Astrocyte (in vitro differentiated cells and primary cell): ENCODE measurements at regions not wholly inside any gene's neighbourhood (a gene's known extent, or its start where the extent isn't known, plus 50 kb on each side); places are given as distances from the start of the nearest gene placed in this dataset.
"Not testable (repeated sequence)": the region's sequence is repeated elsewhere in the genome, so short reads cannot be mapped to it uniquely, and the experiment has no call there.

ENCODE experiments used
- DNase-seq: peaks from one replicate; pipeline ENCODE4 v3.0.0-alpha.2; 2010; ENCODE audit warnings: low read depth
- FAIRE-seq: peaks from 2 replicates; lab custom pipeline; 2011; peaks lifted over from hg19 to GRCh38; lab: Jason Lieb, UNC
- H2AFZ ChIP-seq: 2 replicates; pipeline ENCODE4 v1.6.0; 2012; ENCODE audit warnings: low read depth, low read length, inconsistent platforms
- H3K27ac ChIP-seq: 2 replicates; pipeline ENCODE4 v1.5.1; 2011; ENCODE audit warnings: low read depth, low read length, inconsistent platforms
- H3K27me3 ChIP-seq: 2 replicates; pipeline ENCODE4 v1.6.0; 2011; ENCODE audit warnings: low read length, inconsistent platforms; ENCODE audit not compliant: insufficient read depth
- H3K36me3 ChIP-seq: 2 replicates; pipeline ENCODE4 v1.5.1; 2011; ENCODE audit warnings: low read length, inconsistent platforms; ENCODE audit not compliant: insufficient read depth
- H3K4me1 ChIP-seq: 2 replicates; pipeline ENCODE4 v1.5.1; 2011; ENCODE audit warnings: low read length, inconsistent platforms; ENCODE audit not compliant: insufficient read depth
- H3K4me2 ChIP-seq: 2 replicates; pipeline ENCODE4 v1.6.0; 2012; ENCODE audit warnings: low read length, inconsistent platforms
- H3K4me3 ChIP-seq: 2 replicates; pipeline ENCODE4 v1.5.1; 2011; ENCODE audit warnings: low read depth, mild to moderate bottlenecking, low read length, inconsistent platforms; ENCODE audit not compliant: insufficient read depth
- H3K79me2 ChIP-seq: 2 replicates; pipeline ENCODE4 v1.6.0; 2012; ENCODE audit warnings: mild to moderate bottlenecking, low read length, inconsistent platforms; ENCODE audit not compliant: insufficient read depth
- H3K9ac ChIP-seq: 2 replicates; pipeline ENCODE4 v1.6.0; 2012; ENCODE audit warnings: mild to moderate bottlenecking, low read length, inconsistent platforms
- H3K9me3 ChIP-seq: 2 replicates; pipeline ENCODE4 v1.5.1; 2012; ENCODE audit warnings: low read depth, mild to moderate bottlenecking, low read length, inconsistent platforms; ENCODE audit not compliant: insufficient read depth
- H4K20me1 ChIP-seq: 2 replicates; pipeline ENCODE4 v1.6.0; 2012; ENCODE audit warnings: low read length, inconsistent platforms; ENCODE audit not compliant: insufficient read depth
- H3K27ac Mint-ChIP-seq: one replicate; pipeline ENCODE4 v1.8.0; 2021; ENCODE audit warnings: mild to moderate bottlenecking, mixed read lengths; ENCODE audit not compliant: unreplicated experiment
- H3K27me3 Mint-ChIP-seq: one replicate; pipeline ENCODE4 v1.8.0; 2021; ENCODE audit warnings: low read depth, mixed read lengths; ENCODE audit not compliant: unreplicated experiment
- H3K36me3 Mint-ChIP-seq: one replicate; pipeline ENCODE4 v1.8.0; 2021; ENCODE audit warnings: low read depth, mixed read lengths; ENCODE audit not compliant: unreplicated experiment
- H3K4me1 Mint-ChIP-seq: one replicate; pipeline ENCODE4 v1.8.0; 2021; ENCODE audit warnings: low read depth, mixed read lengths; ENCODE audit not compliant: unreplicated experiment
- H3K4me3 Mint-ChIP-seq: one replicate; pipeline ENCODE4 v1.8.0; 2021; ENCODE audit warnings: mild to moderate bottlenecking, moderate library complexity, mixed read lengths; ENCODE audit not compliant: unreplicated experiment
- H3K9me3 Mint-ChIP-seq: one replicate; pipeline ENCODE4 v1.8.0; 2021; ENCODE audit warnings: mild to moderate bottlenecking, mixed read lengths; ENCODE audit not compliant: unreplicated experiment
- EZH2 ChIP-seq: IDR thresholded peaks from 2 replicates; pipeline ENCODE4 v1.6.1; 2012; ENCODE audit warnings: mild to moderate bottlenecking, low read length, inconsistent platforms; ENCODE audit not compliant: insufficient read depth
- TF ChIP-seq, protein P1 (sequence below): IDR thresholded peaks from 2 replicates; pipeline ENCODE4 v1.5.1; 2011; ENCODE audit warnings: low read depth, mild to moderate bottlenecking, inconsistent platforms, low read length, moderate library complexity; ENCODE audit not compliant: insufficient read depth

DNA sequence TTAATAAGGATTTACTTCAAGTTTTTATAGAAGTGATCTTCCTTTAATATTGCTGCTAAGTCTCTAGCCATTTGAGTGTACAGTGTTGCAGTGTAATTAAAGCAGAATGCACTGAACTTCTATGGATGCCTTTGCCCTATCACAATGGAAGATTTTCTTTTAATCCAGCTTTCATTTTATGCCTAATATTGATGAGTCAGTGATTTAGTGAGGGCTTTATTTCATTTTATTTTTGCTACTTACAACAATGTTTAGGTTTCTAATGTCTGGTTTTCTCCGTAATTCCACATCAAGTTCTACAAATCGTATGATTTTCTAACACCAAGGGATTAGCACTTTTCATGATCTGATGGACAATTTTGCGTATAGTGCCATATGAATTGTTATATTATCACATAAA, 504.1 kb downstream of the PCDH11X start:
- Histone ChIP-seq H3K9me3 (no peaks in the 10 kb centered on the region), H3K36me3 (no peaks in the 10 kb centered on the region), H3K4me3 (no peak overlapping the region), H3K27me3 (no peaks in the 10 kb centered on the region), H3K4me1 (no peaks in the 10 kb centered on the region), H3K4me2 (no peak overlapping the region), H3K9ac (no peak overlapping the region), H3K27ac (no peak overlapping the region), H2AFZ (no peak overlapping the region), H3K79me2 (no peaks in the 10 kb centered on the region), H4K20me1 (no peaks in the 10 kb centered on the region)
- TF ChIP-seq, protein P1, sequence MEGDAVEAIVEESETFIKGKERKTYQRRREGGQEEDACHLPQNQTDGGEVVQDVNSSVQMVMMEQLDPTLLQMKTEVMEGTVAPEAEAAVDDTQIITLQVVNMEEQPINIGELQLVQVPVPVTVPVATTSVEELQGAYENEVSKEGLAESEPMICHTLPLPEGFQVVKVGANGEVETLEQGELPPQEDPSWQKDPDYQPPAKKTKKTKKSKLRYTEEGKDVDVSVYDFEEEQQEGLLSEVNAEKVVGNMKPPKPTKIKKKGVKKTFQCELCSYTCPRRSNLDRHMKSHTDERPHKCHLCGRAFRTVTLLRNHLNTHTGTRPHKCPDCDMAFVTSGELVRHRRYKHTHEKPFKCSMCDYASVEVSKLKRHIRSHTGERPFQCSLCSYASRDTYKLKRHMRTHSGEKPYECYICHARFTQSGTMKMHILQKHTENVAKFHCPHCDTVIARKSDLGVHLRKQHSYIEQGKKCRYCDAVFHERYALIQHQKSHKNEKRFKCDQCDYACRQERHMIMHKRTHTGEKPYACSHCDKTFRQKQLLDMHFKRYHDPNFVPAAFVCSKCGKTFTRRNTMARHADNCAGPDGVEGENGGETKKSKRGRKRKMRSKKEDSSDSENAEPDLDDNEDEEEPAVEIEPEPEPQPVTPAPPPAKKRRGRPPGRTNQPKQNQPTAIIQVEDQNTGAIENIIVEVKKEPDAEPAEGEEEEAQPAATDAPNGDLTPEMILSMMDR: no peak
- no peak for TF ChIP-seq EZH2
- no peaks in the 10 kb centered on the region for H3K27me3 Mint-ChIP-seq
- H3K36me3 Mint-ChIP-seq: no peaks in the 10 kb centered on the region
- peak; percentile 98 for FAIRE-seq
- DNase-seq: no peak
- H3K27ac Mint-ChIP-seq: no peak overlapping the region
- H3K4me1 Mint-ChIP-seq: no peaks in the 10 kb centered on the region
- H3K4me3 Mint-ChIP-seq: no peak overlapping the region
- no peaks in the 10 kb centered on the region for H3K9me3 Mint-ChIP-seq

DNA sequence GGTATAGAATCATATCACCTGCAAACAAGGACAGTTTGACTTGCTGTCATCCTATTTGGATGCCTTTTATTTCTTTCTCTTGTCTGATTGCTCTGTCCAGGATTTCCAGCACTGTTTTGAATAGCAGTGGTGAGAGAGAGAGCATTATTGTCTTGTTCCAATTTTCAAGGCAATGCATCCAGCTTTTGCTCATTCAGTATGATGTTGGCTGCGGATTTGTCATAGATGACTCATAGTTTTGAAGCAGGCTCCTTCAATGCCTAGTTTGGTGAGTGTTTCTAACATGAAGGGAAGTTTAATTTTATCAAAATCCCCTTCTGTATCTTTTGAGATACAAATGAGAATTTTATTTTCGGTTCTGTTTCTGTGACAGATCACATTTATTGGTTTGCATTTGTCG, 518.9 kb downstream of the PCDH11X start:
- not testable (repeated sequence) for H3K4me1 ChIP-seq, H3K4me3 ChIP-seq, H3K36me3 Mint-ChIP-seq, H3K9me3 ChIP-seq, H3K36me3 ChIP-seq, H3K4me1 Mint-ChIP-seq, FAIRE-seq, H3K9me3 Mint-ChIP-seq, H3K27me3 Mint-ChIP-seq, H3K4me2 ChIP-seq, H3K4me3 Mint-ChIP-seq, H3K27ac Mint-ChIP-seq, H4K20me1 ChIP-seq, H3K27ac ChIP-seq, H2AFZ ChIP-seq, H3K27me3 ChIP-seq, H3K79me2 ChIP-seq, DNase-seq, H3K9ac ChIP-seq

DNA sequence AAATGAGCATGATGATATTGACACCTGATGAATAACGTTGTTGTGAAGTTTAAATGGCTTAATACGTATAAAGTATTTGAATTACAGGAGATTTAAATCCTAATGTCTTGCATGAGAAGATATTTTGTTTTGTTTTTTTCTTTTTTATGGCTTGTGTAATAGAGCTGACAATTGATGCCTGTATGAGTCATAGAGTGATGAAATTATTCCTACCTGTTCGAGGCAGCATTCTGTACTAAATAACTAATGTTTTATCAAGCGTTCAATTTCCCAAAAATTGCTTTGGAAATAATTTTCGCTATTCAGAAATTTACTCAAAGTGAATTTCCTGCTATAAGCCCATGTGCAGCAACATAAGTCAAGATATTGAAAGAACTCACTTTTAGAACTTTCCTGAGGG, 554.0 kb downstream of the PCDH11X start:
- not testable (repeated sequence) for H3K4me3 ChIP-seq, H3K4me2 ChIP-seq, H3K36me3 Mint-ChIP-seq, H3K9ac ChIP-seq, H3K4me3 Mint-ChIP-seq, H3K27me3 ChIP-seq, H3K36me3 ChIP-seq, H4K20me1 ChIP-seq, H3K27me3 Mint-ChIP-seq, H3K9me3 ChIP-seq, H3K79me2 ChIP-seq, H3K27ac Mint-ChIP-seq, H3K4me1 ChIP-seq, H2AFZ ChIP-seq, FAIRE-seq, H3K27ac ChIP-seq, DNase-seq, H3K9me3 Mint-ChIP-seq, H3K4me1 Mint-ChIP-seq

DNA sequence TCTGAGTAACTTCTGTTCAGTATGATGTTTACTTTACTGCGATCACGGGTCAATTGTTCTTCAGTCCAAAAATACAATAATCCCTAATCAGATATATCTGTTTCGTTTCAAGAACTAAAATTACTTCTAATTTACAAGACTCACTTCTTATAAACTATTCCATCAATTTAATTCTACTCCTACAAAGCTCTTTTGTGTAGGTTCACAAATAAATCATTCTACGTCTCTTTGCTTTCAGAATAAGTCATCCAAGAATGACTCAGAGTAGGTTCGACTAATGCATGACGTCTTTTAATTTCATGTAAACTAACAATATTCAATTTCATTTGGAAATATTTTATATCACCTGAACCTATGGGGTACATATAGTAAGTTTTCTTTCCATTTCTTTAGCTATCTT, 571.9 kb downstream of the PCDH11X start:
- H3K9me3 ChIP-seq, H3K4me3 Mint-ChIP-seq, H3K36me3 Mint-ChIP-seq, H3K4me1 ChIP-seq, H3K27ac ChIP-seq, H3K9me3 Mint-ChIP-seq, H3K36me3 ChIP-seq, H2AFZ ChIP-seq, H3K79me2 ChIP-seq, H4K20me1 ChIP-seq, H3K27ac Mint-ChIP-seq, H3K27me3 Mint-ChIP-seq, H3K9ac ChIP-seq, DNase-seq, H3K4me3 ChIP-seq, H3K4me2 ChIP-seq, H3K27me3 ChIP-seq, H3K4me1 Mint-ChIP-seq: not testable (repeated sequence)
- FAIRE-seq: peak; percentile 43
